HG02759 (cell line): ENCODE measurements at regions not wholly inside any gene's neighbourhood (a gene's known extent, or its start where the extent isn't known, plus 50 kb on each side); places are given as distances from the start of the nearest gene placed in this dataset.

Experiments used
- ATAC-seq: cut with Tn5 transposase; IDR thresholded peaks from one replicate; pipeline ENCODE4 v1.9.1; 2021; ENCODE audit warnings: mild to moderate bottlenecking, moderate library complexity; ENCODE audit not compliant: unreplicated experiment

GRCh38 chr4:11132478-11132877 lies 296.2 kb downstream of the HS3ST1 start:
- no peak for ATAC-seq

- no peak for ATAC-seq
Observed at GRCh38 chr4:11131491-11131890, 297.2 kb downstream of the HS3ST1 start.

- ATAC-seq: no peak
Observed at GRCh38 chr4:11130195-11130970, 298.3 kb downstream of the HS3ST1 start.

GRCh38 chr4:11120435-11120834 lies 308.3 kb downstream of the HS3ST1 start:
- ATAC-seq: no peak

- ATAC-seq: no peak
Observed at GRCh38 chr4:11119474-11119873, 309.2 kb downstream of the HS3ST1 start.

- ATAC-seq: no peak
Observed at GRCh38 chr4:11118513-11118912, 310.2 kb downstream of the HS3ST1 start.

GRCh38 chr4:11116940-11117339 lies 311.8 kb downstream of the HS3ST1 start:
- no peak for ATAC-seq

GRCh38 chr4:11111876-11112275 lies 316.8 kb downstream of the HS3ST1 start:
- ATAC-seq: no peak

- ATAC-seq: no peak
Observed at GRCh38 chr4:11111370-11111769, 317.3 kb downstream of the HS3ST1 start.

GRCh38 chr4:11106759-11107158 lies 321.9 kb downstream of the HS3ST1 start:
- no peak for ATAC-seq

- ATAC-seq: no peak
Observed at GRCh38 chr4:11106190-11106589, 322.5 kb downstream of the HS3ST1 start.

- ATAC-seq: no peak
Observed at GRCh38 chr4:11105715-11106114, 323.0 kb downstream of the HS3ST1 start.

GRCh38 chr4:11098461-11098860 lies 330.2 kb downstream of the HS3ST1 start:
- peak; percentile 45 for ATAC-seq

- no peak for ATAC-seq
Observed at GRCh38 chr4:11097725-11098124, 331.0 kb downstream of the HS3ST1 start.

GRCh38 chr4:11081006-11081405 lies 347.7 kb downstream of the HS3ST1 start:
- no peak for ATAC-seq

- ATAC-seq: no peak
Observed at GRCh38 chr4:11079171-11079570, 349.5 kb downstream of the HS3ST1 start.

GRCh38 chr4:11074581-11075241 lies 354.0 kb downstream of the HS3ST1 start:
- ATAC-seq: no peak

- no peak for ATAC-seq
Observed at GRCh38 chr4:11073621-11074051, 355.1 kb downstream of the HS3ST1 start.

GRCh38 chr4:11072999-11073398 lies 355.7 kb downstream of the HS3ST1 start:
- no peak for ATAC-seq

- ATAC-seq: no peak
Observed at GRCh38 chr4:11072463-11072862, 356.2 kb downstream of the HS3ST1 start.

GRCh38 chr4:11070813-11071212 lies 357.9 kb downstream of the HS3ST1 start:
- no peak for ATAC-seq

- ATAC-seq: no peak
Observed at GRCh38 chr4:11069581-11070211, 359.0 kb downstream of the HS3ST1 start.
